Uterus (tissue), 2 donors: ENCODE measurements at regions not wholly inside any gene's neighbourhood (a gene's known extent, or its start where the extent isn't known, plus 50 kb on each side); places are given as distances from the start of the nearest gene placed in this dataset.

Experiments used
- POLR2A ChIP-seq, 2 donors: fragments of 450-650 bp; IDR thresholded peaks; one replicate each; pipeline ENCODE4 v1.6.1; 2016; ENCODE audit warnings: antibody characterized with exemption in 2 of 2, mild to moderate bottlenecking in 1 of 2, moderate library complexity in 1 of 2
- TF ChIP-seq, protein P1 (sequence below), 4 experiments: fragments of 200-600 bp in 2 of 4; fragments of 450-650 bp in 2 of 4; sonication (generic) in 2 of 4; IDR thresholded peaks; one replicate each; pipeline ENCODE4 v1.5.1; 2016 to 2019; ENCODE audit warnings: antibody characterized with exemption in 4 of 4, mild to moderate bottlenecking in 2 of 4, moderate library complexity in 1 of 4

DNA sequence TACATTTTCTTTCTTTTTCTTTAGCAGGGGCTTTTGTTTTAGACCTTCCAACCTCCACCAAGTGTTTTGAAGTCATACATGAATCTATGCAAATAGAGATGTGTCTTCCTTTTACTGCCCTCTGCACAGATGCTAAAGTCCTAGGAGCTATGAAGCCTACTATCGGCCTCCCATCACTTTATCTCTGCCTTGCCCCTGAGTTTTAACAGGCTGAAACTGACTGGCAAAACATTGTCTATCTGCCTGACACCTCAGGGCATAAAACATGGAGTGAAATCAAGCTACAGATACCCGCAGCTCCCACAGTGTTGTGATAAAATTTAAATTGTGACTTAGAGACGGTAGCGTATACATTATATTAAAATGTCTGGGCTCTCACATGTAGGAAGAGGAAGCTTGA, 604.6 kb upstream of the C9orf72 start:
- TF ChIP-seq, protein P1, sequence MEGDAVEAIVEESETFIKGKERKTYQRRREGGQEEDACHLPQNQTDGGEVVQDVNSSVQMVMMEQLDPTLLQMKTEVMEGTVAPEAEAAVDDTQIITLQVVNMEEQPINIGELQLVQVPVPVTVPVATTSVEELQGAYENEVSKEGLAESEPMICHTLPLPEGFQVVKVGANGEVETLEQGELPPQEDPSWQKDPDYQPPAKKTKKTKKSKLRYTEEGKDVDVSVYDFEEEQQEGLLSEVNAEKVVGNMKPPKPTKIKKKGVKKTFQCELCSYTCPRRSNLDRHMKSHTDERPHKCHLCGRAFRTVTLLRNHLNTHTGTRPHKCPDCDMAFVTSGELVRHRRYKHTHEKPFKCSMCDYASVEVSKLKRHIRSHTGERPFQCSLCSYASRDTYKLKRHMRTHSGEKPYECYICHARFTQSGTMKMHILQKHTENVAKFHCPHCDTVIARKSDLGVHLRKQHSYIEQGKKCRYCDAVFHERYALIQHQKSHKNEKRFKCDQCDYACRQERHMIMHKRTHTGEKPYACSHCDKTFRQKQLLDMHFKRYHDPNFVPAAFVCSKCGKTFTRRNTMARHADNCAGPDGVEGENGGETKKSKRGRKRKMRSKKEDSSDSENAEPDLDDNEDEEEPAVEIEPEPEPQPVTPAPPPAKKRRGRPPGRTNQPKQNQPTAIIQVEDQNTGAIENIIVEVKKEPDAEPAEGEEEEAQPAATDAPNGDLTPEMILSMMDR (IDR thresholded peaks at IDR 0.05): no peak
- TF ChIP-seq POLR2A (IDR thresholded peaks at IDR 0.05): no peak
